GM12878 (cell line): ENCODE measurements at regions not wholly inside any gene's neighbourhood (a gene's known extent, or its start where the extent isn't known, plus 50 kb on each side); places are given as distances from the start of the nearest gene placed in this dataset.
"Not testable (repeated sequence)": the region's sequence is repeated elsewhere in the genome, so short reads cannot be mapped to it uniquely, and the experiment has no call there.

Experiments
- ATAC-seq: fragments of 200-7000 bp; cut with Tn5 transposase; 3 replicates; pipeline ENCODE4 v1.9.1; 2020; ENCODE audit warnings: mild to moderate bottlenecking, moderate library complexity
- BruUV-seq: library from RNA; stranded (reverse); fragments of 400-500 nt; replicated peaks from 2 replicates; lab custom pipeline; 2021; lab: Mats Ljungman, UMichigan
- CTCF ChIA-PET: fragments of 300-600 bp; sonication (Branson Sonifier 250); formaldehyde crosslinking; extraction: SDS; loops from one replicate; lab custom pipeline; 2021; ENCODE audit warnings: inconsistent platforms; lab: Yijun Ruan, JAX
- POLR2A ChIA-PET: fragments of 350-600 bp; formaldehyde crosslinking; extraction: SDS; loops from one replicate; lab custom pipeline; 2021; ENCODE audit warnings: inconsistent platforms; lab: Charles Lee
- RAD21 ChIA-PET: fragments of 300-600 bp; sonication (Branson Sonifier 250); formaldehyde crosslinking; loops from one replicate; lab custom pipeline; 2023; ENCODE audit warnings: antibody characterized with exemption; ENCODE audit not compliant: unreplicated experiment; lab: Charles Lee
- SMC1A ChIA-PET: fragments of 300-600 bp; sonication (Branson Sonifier 250); formaldehyde crosslinking; loops from one replicate; lab custom pipeline; 2023; ENCODE audit not compliant: unreplicated experiment, uncharacterized antibody; lab: Charles Lee
- DNase-seq: peaks from one replicate; pipeline ENCODE4 v3.0.0-alpha.2; 2011; ENCODE audit warnings: low read depth, low spot score
- FAIRE-seq: peaks from 3 replicates; lab custom pipeline; 2011; peaks lifted over from hg19 to GRCh38; lab: Jason Lieb, UNC
- H2AFZ ChIP-seq: 2 replicates; pipeline ENCODE4 v1.6.0; 2011; ENCODE audit warnings: low read depth, low read length, control low read depth; ENCODE audit not compliant: control insufficient read depth
- H3K27ac ChIP-seq: 2 replicates; pipeline ENCODE4 v1.5.1; 2011; ENCODE audit warnings: control low read depth; ENCODE audit not compliant: control insufficient read depth, insufficient read depth
- H3K27me3 ChIP-seq, 2 experiments: replicated peaks in 1 of 2; 2 replicates each; pipeline versions ENCODE4 v1.6.0 to v1.6.1; 2011; ENCODE audit warnings: low read length in 1 of 2; ENCODE audit not compliant: control insufficient read depth in 2 of 2, insufficient read depth in 2 of 2
- H3K36me3 ChIP-seq, 2 experiments: 2 replicates each; pipeline ENCODE4 v1.5.1; 2011; ENCODE audit warnings: low read length in 1 of 2; ENCODE audit not compliant: control insufficient read depth in 2 of 2, insufficient read depth in 2 of 2
- H3K4me1 ChIP-seq: 2 replicates; pipeline ENCODE4 v1.6.1; 2011; ENCODE audit warnings: mild to moderate bottlenecking, low read length, moderate library complexity, mixed read lengths; ENCODE audit not compliant: control insufficient read depth, insufficient read depth
- H3K4me2 ChIP-seq: 2 replicates; pipeline ENCODE4 v1.6.0; 2011; ENCODE audit warnings: control low read depth; ENCODE audit not compliant: control insufficient read depth, insufficient read depth
- H3K4me3 ChIP-seq: fragments of 200-600 bp; sonication (generic); 2 replicates; pipeline ENCODE4 v1.5.1; 2016
- H3K79me2 ChIP-seq: 2 replicates; pipeline ENCODE4 v1.6.0; 2011; ENCODE audit warnings: low read length; ENCODE audit not compliant: control insufficient read depth, insufficient read depth
- H3K9ac ChIP-seq: 2 replicates; pipeline ENCODE4 v1.8.0; 2011; ENCODE audit warnings: low read length, control low read depth, mixed read lengths; ENCODE audit not compliant: control insufficient read depth, insufficient read depth
- H3K9me3 ChIP-seq: replicated peaks from 3 replicates; pipeline ENCODE4 v1.5.1; 2011; ENCODE audit warnings: mild to moderate bottlenecking, low read length; ENCODE audit not compliant: control insufficient read depth, insufficient read depth
- H4K20me1 ChIP-seq: 2 replicates; pipeline ENCODE4 v1.6.0; 2011; ENCODE audit not compliant: control insufficient read depth, insufficient read depth
- IRF5 ChIP-seq: fragments of 450-650 bp; IDR thresholded peaks from 2 replicates; pipeline ENCODE4 v1.6.1; 2017; ENCODE audit warnings: borderline replicate concordance
- JUNB ChIP-seq: IDR thresholded peaks from 2 replicates; pipeline ENCODE4 v1.6.1; 2016; ENCODE audit warnings: antibody characterized with exemption, mild to moderate bottlenecking
- RUNX3 ChIP-seq: IDR thresholded peaks from 2 replicates; pipeline ENCODE4 v1.6.1; 2012; ENCODE audit warnings: low read length, inconsistent platforms
- TAF1 ChIP-seq: IDR thresholded peaks from 2 replicates; pipeline ENCODE4 v1.6.1; 2011; ENCODE audit warnings: mild to moderate bottlenecking, low read depth, low read length, borderline replicate concordance
- WGBS: methylation state at CpG from one replicate; pipeline ENCODE4 v1.1.6; 2016; ENCODE audit warnings: low lambda C conversion rate; ENCODE audit not compliant: insufficient replicate concordance, insufficient coverage; ENCODE audit errors: missing lambda C conversion rate; 5-methylcytosine and 5-hydroxymethylcytosine counted together
- in situ Hi-C: fragments of 300-500 bp; cut with MboI; formaldehyde crosslinking; loops from 9 replicates; pipeline ENCODE4 v1.14.3; 2018; ENCODE audit warnings: mixed read lengths
- intact Hi-C: fragments of 100-400 bp; cut with micrococcal nuclease; formaldehyde crosslinking; loops from one replicate; pipeline ENCODE4 v1.14.2; 2022; ENCODE audit not compliant: unreplicated experiment

GRCh38 chr3:151589311-151589710 lies 128.4 kb upstream of the IGSF10 start:
- no peak for ATAC-seq
- in situ Hi-C loops, result no loop called here
- 0% methylated on average over 3 of the region's 3 CpGs for WGBS

GRCh38 chr3:151587659-151588058 lies 126.8 kb upstream of the IGSF10 start:
- BruUV-seq, H3K79me2 ChIP-seq, H3K4me1 ChIP-seq, in situ Hi-C loops, intact Hi-C loops, POLR2A ChIA-PET, ATAC-seq, H3K36me3 ChIP-seq, H2AFZ ChIP-seq, H4K20me1 ChIP-seq, SMC1A ChIA-PET, FAIRE-seq, DNase-seq, H3K9me3 ChIP-seq, H3K4me2 ChIP-seq, H3K9ac ChIP-seq, H3K4me3 ChIP-seq, H3K27ac ChIP-seq, RAD21 ChIA-PET, H3K27me3 ChIP-seq: not testable (repeated sequence)
- CTCF ChIA-PET, result interaction anchor here (1.1 kb wide), 1 partner anchor 11 kb away, joined by 3 read pairs; no protein-coding TSS in a partner anchor
- WGBS, result 0% methylated on average over 1 of the region's 1 CpG

More at GRCh38 chr3:151589311-151589710, 128.4 kb upstream of the IGSF10 start:
- Histone ChIP-seq H2AFZ (no peak overlapping the region), H3K9ac (no peak overlapping the region), H4K20me1 (no peaks in the 10 kb centered on the region), H3K36me3 (no peaks in the 10 kb centered on the region)
- ChIA-PET CTCF (no interaction called here), POLR2A (no interaction called here)
- TF ChIP-seq RUNX3, result no peak
- TF ChIP-seq IRF5, result no peak
- TF ChIP-seq TAF1, result no peak
- TF ChIP-seq JUNB, result no peak
- TF ChIP-seq, all 136 proteins: peak for 0
- H3K4me1 ChIP-seq, result no peaks in the 10 kb centered on the region
- H3K4me3 ChIP-seq, result no peak overlapping the region
- ChIA-PET SMC1A (no interaction called here), RAD21 (no interaction called here)
- no peaks in the 10 kb centered on the region for H3K27me3 ChIP-seq
- FAIRE-seq, result no peak
- no peaks in the 10 kb centered on the region for H3K79me2 ChIP-seq
- H3K4me2 ChIP-seq, result no peak overlapping the region
- intact Hi-C loops, result no loop called here
- BruUV-seq, result no TSS peak
- no peak for DNase-seq
- H3K27ac ChIP-seq, result no peak overlapping the region
- H3K9me3 ChIP-seq, result no peaks in the 10 kb centered on the region
